Kidney capillary endothelial cell (primary cell): ENCODE measurements at regions not wholly inside any gene's neighbourhood (a gene's known extent, or its start where the extent isn't known, plus 50 kb on each side); places are given as distances from the start of the nearest gene placed in this dataset.
A peak's percentile ranks its signal among the peaks of the same experiment; 100 is the strongest.

ENCODE experiments used
- DNase-seq: peaks from one replicate; pipeline ENCODE4 v3.0.0-alpha.2; 2018; ENCODE audit warnings: low spot score

DNA sequence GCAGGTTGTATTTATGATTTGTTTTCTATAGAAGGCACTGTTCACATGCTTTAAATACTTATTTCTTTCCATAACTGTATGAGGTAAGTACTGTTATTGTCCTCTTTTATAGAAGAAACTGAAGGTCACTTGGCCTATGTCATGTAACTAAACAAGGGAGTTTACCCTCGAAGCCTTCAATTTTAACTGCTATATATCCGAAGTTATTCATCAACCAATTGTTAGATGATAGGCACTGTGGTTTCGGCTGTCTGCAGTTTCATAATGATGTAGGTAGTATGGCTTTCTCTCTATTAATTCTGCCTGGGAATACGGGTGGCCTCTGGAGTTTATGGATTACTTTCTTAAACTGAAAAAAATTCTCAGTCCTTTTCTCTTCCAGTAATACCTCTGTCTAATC, 413.3 kb upstream of the ADGRL2 start:
- no peak for DNase-seq

DNA sequence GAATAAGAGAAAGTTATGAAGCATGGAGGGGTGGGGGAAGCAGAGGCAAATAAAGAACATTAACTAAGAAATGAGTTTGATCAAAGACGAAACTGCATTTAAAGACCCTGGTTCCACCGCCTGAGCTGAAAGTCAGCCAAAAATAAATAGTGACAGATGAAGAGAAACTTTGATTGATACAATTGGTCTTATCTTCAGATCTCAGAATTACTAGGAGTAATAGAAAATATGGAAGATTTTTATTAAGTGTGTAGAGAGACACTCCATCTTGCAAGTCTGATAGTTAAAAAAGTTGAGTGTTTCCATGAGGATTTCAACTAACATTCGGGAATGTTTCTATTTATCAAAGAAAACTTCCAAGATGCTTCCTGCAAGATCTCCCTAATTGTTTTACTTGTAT, 418.2 kb upstream of the ADGRL2 start:
- DNase-seq: no peak

- no peak for DNase-seq
Observed at GRCh38 chr1:81381881-81382280, 418.9 kb upstream of the ADGRL2 start.

- no peak for DNase-seq
Observed at GRCh38 chr1:81380436-81380835, 420.3 kb upstream of the ADGRL2 start.

GRCh38 chr1:81379430-81379829, 421.3 kb upstream of the ADGRL2 start:
- no peak for DNase-seq

DNA sequence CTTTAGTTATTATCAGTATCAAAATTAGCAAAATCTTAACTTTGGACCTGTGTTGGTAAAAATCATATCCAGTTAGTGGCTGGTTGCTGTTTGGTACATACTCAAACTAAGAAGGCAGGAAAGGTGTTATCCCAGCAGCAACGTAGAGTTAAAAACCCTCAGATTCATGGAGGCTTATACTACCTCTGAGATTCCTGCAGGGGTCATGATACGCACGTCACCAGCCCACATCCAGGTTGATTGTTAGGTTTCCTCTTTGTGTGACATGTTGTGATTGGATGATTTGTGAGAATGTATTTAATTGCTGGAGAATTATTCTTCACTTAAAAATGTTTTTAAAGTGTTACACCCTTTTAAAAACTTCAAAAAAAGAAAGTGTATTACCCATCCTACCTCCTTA, 423.3 kb upstream of the ADGRL2 start:
- no peak for DNase-seq

DNA sequence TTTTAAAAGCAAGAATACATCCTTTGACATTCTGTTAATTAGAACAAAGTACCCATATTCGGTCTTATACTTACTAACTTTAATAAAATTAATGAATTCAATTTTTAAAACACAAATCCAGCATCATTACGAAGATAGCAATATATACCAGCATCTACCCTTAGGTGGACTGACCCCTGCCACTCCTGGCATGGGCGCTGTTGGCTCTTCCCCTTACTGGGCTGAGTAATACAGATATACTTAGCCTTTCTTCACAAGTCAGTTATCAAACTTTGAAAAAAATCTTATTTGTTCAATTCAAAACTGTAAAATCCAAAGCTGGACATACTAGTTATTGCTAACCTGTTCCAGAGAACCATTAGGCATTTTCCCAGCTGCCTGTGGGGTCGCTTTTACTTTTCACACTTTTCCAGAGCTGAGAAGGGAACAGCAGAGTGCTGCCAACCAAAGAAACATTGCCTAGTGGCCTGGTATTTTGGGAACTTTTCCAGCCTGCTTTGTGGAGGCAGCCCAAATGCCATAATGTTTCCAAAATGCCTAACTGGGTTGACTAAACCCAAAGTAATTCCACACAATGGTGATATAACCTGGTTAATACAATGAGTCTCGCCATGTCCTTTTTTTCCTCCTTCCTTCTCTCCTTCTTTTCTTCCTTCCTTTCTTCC, 424.7 kb upstream of the ADGRL2 start:
- DNase-seq: no peak

GRCh38 chr1:81374481-81374880, 426.3 kb upstream of the ADGRL2 start:
- DNase-seq: no peak

- no peak for DNase-seq
Observed at GRCh38 chr1:81371864-81372263, 428.9 kb upstream of the ADGRL2 start.

DNA sequence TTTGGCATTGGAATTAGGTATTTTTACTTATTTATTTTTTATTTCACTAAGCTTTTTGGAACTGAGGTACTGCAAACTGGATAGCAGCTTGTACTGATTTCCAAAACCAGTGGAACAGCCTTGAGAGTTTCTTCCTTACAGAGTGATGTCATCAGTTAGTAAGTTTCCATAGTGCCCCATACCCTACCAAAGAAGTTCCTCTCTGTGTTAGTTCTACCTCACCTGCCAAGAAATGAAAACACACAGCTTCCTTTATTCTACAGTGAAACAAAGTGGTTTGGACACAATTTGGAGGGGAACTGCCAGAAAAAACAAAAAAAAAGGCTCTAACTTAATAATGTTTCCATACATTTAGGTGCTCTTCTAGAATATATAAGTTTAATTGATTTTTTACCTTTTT, 430.9 kb upstream of the ADGRL2 start:
- DNase-seq: no peak

DNA sequence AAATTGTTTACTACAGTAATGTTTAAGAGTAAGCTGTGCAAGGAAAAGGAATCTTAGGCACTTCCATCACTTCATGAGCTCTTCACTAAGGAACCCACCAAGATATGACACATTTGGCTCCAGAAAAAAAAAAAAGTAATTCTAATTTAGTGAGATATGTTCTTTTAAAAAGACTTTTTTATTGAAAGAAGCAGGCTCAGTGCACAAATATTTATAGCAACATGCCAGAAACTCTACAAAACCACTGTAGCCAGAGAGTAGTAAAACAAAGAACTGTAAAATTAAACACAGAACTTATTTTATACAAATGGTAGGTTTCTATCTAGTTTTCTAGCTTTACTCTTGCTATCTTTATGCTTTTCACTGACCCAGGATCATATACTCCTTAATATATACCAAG, 434.6 kb upstream of the ADGRL2 start:
- DNase-seq: no peak

- DNase-seq: no peak
Observed at GRCh38 chr1:81364088-81364487, 436.6 kb upstream of the ADGRL2 start.

DNA sequence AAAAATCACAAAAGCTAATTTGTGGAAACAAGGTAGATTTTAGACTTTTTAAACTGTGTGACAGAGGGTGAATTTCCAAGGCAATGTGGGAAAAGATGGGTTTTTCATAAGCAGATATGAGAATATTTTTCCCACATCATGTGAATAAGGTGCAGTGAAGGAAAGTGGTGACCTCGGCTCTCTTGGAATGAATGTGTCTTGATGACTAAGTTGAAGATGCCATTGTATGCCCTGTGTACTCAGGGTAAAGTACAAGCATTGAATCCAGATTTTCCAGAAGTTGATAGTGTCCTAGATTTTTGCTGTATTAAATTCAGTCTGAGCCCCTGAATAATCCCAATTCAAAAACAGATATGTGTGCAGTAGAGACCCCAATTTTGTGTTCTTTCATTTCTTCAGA, 442.6 kb upstream of the ADGRL2 start:
- DNase-seq: no peak

GRCh38 chr1:81351864-81352263, 448.9 kb upstream of the ADGRL2 start:
- DNase-seq: no peak

DNA sequence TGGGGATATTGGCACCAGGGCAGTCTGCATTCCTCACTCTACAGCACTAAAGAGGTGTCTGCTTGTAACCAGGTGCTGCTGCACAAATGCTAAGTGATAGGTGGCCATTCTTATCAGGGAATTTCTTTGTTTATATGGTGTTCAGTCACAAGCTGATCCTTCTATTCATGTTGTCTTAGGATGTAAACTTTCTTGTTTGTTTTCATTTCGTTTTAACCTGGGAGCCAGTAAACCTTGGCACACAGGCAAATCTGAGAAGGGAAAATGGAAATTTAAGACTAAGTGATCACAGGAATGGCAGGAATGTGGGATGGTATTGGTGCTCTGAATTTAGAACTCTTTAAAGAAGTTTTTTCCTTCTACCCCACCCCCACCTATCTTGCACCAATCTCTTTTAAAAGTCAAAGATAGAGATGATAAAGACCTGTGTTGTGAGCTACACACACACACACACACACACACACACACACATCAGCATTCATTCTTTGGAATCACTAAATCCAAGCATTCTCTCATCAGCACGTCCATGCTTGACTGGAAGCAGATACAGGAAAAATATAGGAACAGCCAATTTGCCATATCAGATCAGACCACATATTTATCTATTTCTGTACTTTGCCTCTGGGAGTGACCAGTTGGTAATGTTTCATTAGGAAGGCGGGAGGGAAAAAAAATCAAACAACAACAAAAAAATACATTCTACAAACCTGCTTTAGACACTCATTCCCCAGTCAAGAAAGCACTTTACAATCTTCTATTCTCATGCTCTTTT, 451.4 kb upstream of the ADGRL2 start:
- DNase-seq: no peak

DNA sequence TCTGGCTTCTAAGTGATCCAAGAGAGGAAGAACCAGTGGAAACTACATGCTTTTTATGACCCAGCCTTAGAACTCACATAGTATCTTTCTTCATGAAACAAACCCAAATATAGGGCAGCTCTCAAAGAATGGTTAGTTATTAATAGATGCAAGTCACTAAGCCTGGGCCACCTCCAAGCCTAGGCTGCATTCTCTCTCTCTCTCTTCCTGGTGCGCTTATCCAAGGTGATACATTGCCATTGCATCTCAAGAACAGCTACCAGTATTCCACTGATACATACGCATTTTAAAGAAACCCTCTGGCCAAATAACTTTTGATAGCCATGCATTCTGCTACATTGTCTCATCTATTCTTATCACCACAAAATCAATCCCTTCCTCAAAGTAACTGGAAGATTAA, 455.6 kb upstream of the ADGRL2 start:
- no peak for DNase-seq

DNA sequence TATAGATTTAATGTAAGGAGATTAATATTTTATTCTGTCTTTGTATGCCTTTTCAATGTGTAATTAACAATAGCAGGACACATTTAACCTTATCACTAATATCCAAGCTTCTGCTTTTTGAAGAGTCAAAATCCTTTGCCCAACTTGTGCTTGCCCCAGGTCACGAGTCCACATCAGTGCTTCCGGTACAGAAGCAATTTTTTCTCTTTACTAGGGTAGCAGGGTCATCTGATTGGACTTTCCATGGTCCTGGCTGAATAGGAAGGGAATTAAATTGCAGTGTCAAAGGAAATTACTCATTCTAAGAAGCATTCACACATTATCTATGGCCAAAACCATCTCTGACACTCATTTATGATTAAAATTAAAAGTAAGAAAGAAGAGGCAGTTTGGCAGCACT, 460.5 kb upstream of the ADGRL2 start:
- DNase-seq: peak; percentile 14

DNA sequence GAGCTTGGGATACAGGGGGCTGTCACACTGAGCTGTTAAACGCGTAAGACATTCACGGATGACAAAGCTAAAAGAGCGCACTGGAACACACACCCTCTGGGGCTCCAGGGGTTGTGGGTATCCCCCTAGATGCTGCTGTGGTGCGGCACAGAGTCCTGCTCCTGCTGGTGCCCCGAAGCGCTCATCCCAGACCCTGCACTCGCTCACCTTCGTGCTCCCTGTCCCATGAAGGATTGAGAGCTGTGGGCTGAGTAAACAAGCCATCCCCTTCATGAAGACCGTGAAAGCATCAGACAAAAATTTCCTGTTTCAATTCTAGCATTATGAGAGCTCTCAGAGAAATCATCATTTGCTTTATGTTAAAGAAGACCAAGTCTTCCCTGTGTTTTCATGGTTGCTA, 463.5 kb upstream of the ADGRL2 start:
- DNase-seq: no peak

GRCh38 chr1:81335876-81336275, 464.9 kb upstream of the ADGRL2 start:
- DNase-seq: no peak

DNA sequence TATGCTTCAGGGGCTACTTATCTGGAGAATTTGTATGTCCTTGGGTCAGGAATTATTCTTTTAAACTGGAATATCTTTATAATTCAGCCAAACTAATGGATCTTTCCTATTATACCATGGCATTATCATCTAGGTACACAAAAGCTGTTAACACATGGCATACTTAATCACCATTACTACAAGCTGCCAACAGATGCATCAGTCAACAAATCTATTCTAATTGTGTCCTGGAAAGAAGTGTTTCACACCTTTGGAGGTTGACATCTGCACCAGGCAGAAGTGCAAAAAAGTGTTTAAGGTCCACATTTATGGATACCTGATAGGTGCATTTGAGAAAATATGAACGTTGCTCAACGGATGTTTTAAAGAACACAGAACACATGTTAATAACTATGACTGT, 470.2 kb upstream of the ADGRL2 start:
- DNase-seq: no peak

GRCh38 chr1:81330111-81330510, 470.6 kb upstream of the ADGRL2 start:
- DNase-seq: no peak

DNA sequence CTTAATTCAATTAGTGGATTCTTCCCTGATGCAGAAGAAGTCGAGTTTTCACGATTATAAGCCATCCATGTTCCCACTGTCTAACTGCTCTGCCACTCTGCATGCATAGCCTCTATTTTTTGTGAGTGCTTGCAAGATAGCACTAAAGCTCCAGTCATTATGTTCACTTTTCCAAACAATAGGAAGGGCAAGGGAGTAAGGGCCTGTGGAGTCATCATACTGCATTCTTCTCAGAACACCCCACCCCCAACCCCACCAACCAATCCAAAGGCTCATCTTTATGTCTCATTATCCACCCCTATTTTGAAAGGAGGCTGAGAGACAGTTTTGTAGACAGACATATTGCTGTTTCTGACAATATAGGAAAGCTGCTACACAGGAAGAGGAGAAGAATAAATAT, 471.7 kb upstream of the ADGRL2 start:
- no peak for DNase-seq

DNA sequence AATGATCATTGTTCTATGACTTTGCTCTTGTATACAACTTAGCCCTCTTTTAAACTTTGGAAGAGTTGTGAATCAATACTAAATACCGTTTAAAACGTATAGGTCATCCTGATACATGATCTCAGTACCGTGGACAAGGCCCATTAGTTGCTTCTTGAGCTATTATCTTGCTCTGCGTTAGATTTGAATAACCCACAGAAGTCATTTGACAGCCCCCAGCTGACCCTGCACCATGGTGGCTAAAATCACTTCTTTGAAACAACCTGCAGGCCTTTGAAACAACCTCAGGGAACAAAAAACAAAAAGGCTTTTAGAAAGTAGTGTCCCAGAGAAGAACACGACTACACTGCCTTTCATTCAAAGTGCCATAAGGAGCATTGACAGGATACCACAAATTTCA, 473.0 kb upstream of the ADGRL2 start:
- DNase-seq: no peak

DNA sequence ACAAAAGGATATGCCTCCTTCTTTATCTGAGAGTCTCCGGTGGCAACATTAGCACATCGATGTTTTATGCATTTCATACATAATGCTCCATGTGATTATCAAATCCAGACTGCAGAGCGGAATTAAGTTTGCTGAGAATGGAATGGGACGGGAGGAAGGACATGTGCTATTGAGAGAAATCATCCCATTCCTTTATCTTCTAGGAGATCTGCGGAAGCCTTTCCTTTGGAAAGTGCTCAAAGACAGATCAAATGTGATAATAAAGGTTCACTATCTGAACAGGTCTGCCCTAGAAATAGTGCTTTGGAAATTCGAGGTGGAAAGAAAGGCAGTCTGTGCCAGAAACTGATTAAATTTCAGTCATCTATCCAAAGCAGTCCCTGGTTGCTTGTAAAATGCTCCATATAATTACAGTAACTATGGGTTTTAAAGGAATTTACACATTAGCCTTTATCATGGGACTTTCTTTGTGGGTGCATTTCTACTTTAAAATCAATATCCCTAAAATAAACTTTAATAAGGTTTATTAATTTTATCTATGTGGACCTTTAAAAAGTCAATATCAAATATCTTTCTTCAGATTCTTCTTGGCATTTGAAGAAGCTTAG, 473.5 kb upstream of the ADGRL2 start:
- no peak for DNase-seq
